22Rv1 (cell line): ENCODE measurements at regions not wholly inside any gene's neighbourhood (a gene's known extent, or its start where the extent isn't known, plus 50 kb on each side); places are given as distances from the start of the nearest gene placed in this dataset.

Experiments
- ZFX ChIP-seq: fragments of 450-650 bp; IDR thresholded peaks from 2 replicates; pipeline ENCODE4 v1.6.1; 2017; ENCODE audit warnings: antibody characterized with exemption, borderline replicate concordance
- TF ChIP-seq, protein P1 (sequence below): fragments of 450-650 bp; IDR thresholded peaks from 2 replicates; pipeline ENCODE4 v1.5.1; 2017; ENCODE audit warnings: mild to moderate bottlenecking

GRCh38 chr7:41013117-41013516, 689.8 kb downstream of the INHBA start:
- TF ChIP-seq, protein P1, sequence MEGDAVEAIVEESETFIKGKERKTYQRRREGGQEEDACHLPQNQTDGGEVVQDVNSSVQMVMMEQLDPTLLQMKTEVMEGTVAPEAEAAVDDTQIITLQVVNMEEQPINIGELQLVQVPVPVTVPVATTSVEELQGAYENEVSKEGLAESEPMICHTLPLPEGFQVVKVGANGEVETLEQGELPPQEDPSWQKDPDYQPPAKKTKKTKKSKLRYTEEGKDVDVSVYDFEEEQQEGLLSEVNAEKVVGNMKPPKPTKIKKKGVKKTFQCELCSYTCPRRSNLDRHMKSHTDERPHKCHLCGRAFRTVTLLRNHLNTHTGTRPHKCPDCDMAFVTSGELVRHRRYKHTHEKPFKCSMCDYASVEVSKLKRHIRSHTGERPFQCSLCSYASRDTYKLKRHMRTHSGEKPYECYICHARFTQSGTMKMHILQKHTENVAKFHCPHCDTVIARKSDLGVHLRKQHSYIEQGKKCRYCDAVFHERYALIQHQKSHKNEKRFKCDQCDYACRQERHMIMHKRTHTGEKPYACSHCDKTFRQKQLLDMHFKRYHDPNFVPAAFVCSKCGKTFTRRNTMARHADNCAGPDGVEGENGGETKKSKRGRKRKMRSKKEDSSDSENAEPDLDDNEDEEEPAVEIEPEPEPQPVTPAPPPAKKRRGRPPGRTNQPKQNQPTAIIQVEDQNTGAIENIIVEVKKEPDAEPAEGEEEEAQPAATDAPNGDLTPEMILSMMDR: no peak
- no peak for TF ChIP-seq ZFX
